ENCODE measurements at regions not wholly inside any gene's neighbourhood (a gene's known extent, or its start where the extent isn't known, plus 50 kb on each side); places are given as distances from the start of the nearest gene placed in this dataset.

- TF ChIP-seq, protein P1, sequence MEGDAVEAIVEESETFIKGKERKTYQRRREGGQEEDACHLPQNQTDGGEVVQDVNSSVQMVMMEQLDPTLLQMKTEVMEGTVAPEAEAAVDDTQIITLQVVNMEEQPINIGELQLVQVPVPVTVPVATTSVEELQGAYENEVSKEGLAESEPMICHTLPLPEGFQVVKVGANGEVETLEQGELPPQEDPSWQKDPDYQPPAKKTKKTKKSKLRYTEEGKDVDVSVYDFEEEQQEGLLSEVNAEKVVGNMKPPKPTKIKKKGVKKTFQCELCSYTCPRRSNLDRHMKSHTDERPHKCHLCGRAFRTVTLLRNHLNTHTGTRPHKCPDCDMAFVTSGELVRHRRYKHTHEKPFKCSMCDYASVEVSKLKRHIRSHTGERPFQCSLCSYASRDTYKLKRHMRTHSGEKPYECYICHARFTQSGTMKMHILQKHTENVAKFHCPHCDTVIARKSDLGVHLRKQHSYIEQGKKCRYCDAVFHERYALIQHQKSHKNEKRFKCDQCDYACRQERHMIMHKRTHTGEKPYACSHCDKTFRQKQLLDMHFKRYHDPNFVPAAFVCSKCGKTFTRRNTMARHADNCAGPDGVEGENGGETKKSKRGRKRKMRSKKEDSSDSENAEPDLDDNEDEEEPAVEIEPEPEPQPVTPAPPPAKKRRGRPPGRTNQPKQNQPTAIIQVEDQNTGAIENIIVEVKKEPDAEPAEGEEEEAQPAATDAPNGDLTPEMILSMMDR (IDR thresholded peaks at IDR 0.05 in 8 of 11, conservative IDR thresholded peaks at IDR 0.05 in 3 of 11), result no peak
- TF ChIP-seq POLR2A (IDR thresholded peaks at IDR 0.05) (no peak), POLR2AphosphoS5 (IDR thresholded peaks at IDR 0.05) (no peak)
Measured at GRCh38 chr12:98374007-98374406, 141.4 kb upstream of the TMPO start.

Data from spleen (tissue), 7 donors.